Dedifferentiated amniotic fluid mesenchymal stem cell (primary cell): ENCODE measurements at regions not wholly inside any gene's neighbourhood (a gene's known extent, or its start where the extent isn't known, plus 50 kb on each side); places are given as distances from the start of the nearest gene placed in this dataset.
"Not testable (repeated sequence)": the region's sequence is repeated elsewhere in the genome, so short reads cannot be mapped to it uniquely, and the experiment has no call there.

ENCODE experiments used
- DNase-seq: peaks from one replicate; pipeline ENCODE4 v3.0.0-alpha.2; 2016; ENCODE audit errors: extremely low spot score

- no peak for DNase-seq
Observed at GRCh38 chr4:83921124-83921523, 385.2 kb downstream of the GPAT3 start.

GRCh38 chr4:83920375-83920774 is 384.5 kb downstream of the GPAT3 start:
- DNase-seq = no peak

- no peak for DNase-seq
Observed at GRCh38 chr4:83917572-83917971, 381.7 kb downstream of the GPAT3 start.

- DNase-seq = no peak
Observed at GRCh38 chr4:83910693-83911092, 374.8 kb downstream of the GPAT3 start.

- DNase-seq = no peak
Observed at GRCh38 chr4:83906561-83906960, 370.7 kb downstream of the GPAT3 start.

- no peak for DNase-seq
Observed at GRCh38 chr4:83905952-83906351, 370.0 kb downstream of the GPAT3 start.

GRCh38 chr4:83903740-83904139 is 367.8 kb downstream of the GPAT3 start:
- not testable (repeated sequence) for DNase-seq

GRCh38 chr4:83894831-83895230 is 358.9 kb downstream of the GPAT3 start:
- DNase-seq = no peak

- DNase-seq = no peak
Observed at GRCh38 chr4:83890816-83891215, 354.9 kb downstream of the GPAT3 start.

GRCh38 chr4:83890231-83890630 is 354.3 kb downstream of the GPAT3 start:
- no peak for DNase-seq

GRCh38 chr4:83889802-83890201 is 353.9 kb downstream of the GPAT3 start:
- no peak for DNase-seq

GRCh38 chr4:83885256-83886182 is 349.6 kb downstream of the GPAT3 start:
- no peak for DNase-seq

- no peak for DNase-seq
Observed at GRCh38 chr4:83876047-83876446, 340.1 kb downstream of the GPAT3 start.

GRCh38 chr4:83875437-83875836 is 339.5 kb downstream of the GPAT3 start:
- DNase-seq = no peak

GRCh38 chr4:83873996-83874395 is 338.1 kb downstream of the GPAT3 start:
- no peak for DNase-seq

- DNase-seq = no peak
Observed at GRCh38 chr4:83870328-83870950, 334.5 kb downstream of the GPAT3 start.

- no peak for DNase-seq
Observed at GRCh38 chr4:83866834-83867621, 331.1 kb downstream of the GPAT3 start.

GRCh38 chr4:83865417-83866150 is 329.7 kb downstream of the GPAT3 start:
- DNase-seq = no peak

GRCh38 chr4:83864097-83864817 is 328.3 kb downstream of the GPAT3 start:
- no peak for DNase-seq

GRCh38 chr4:83862471-83862870 is 326.6 kb downstream of the GPAT3 start:
- DNase-seq = no peak

- DNase-seq = no peak
Observed at GRCh38 chr4:83860200-83860599, 324.3 kb downstream of the GPAT3 start.
